H1 (cell line): ENCODE measurements at regions not wholly inside any gene's neighbourhood (a gene's known extent, or its start where the extent isn't known, plus 50 kb on each side); places are given as distances from the start of the nearest gene placed in this dataset.

ENCODE experiments used
- EZH2 ChIP-seq: fragments of 200-600 bp; sonication (generic); IDR thresholded peaks from 2 replicates; pipeline ENCODE4 v1.7.1; 2012; ENCODE audit warnings: low read depth, mild to moderate bottlenecking, moderate library complexity, low read length, inconsistent platforms; ENCODE audit not compliant: severe bottlenecking

GRCh38 chr2:23023722-23024121 is 361.3 kb upstream of the KLHL29 start (continued):
- TF ChIP-seq EZH2: no peak
- TF ChIP-seq, all 59 proteins: peak for 0
